Globus pallidus (tissue), 1 donor: ENCODE measurements at regions not wholly inside any gene's neighbourhood (a gene's known extent, or its start where the extent isn't known, plus 50 kb on each side); places are given as distances from the start of the nearest gene placed in this dataset.

ENCODE experiments used
- DNase-seq: peaks from one replicate; pipeline ENCODE4 v3.0.0-alpha.2; 2015; ENCODE audit warnings: low spot score

DNA sequence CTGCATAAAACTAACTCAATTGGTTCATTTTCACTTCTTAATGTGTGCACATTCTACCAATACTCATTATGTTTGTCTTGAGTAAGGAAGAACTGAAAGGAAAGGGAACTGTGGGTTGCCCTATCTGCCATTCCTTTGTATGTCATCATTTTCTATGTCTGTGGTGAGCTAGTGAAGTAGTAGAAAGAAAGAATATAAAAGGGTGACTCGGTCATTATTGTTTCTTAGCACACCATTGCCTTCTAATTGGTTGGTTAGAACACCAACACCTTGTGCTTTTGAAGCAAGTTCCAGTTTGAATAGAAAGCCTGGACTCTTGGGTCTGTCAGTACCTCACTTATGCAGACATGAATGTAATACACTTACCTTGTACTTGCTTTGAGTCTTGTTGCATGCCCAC lies 64.3 kb upstream of the MDFIC start:
- DNase-seq, result no peak

DNA sequence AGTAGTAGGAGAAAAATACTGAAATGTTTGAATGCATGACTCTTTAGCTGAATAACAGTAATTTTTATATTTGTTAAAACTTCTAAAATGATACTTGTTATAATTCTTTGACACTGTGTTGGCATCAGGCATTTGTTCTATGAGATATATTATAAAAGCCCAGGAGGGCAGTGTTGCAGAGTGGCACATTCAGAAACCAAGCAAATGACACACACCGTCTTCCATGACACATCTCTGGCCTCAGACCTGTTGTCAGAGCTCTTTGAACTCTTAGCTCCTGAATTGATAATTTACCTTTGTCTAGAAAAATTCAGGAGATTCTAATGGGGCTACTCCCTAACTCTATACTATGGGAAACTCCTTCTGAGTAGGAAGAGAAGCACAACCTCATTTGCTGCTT lies 62.4 kb upstream of the MDFIC start:
- DNase-seq, result no peak

DNA sequence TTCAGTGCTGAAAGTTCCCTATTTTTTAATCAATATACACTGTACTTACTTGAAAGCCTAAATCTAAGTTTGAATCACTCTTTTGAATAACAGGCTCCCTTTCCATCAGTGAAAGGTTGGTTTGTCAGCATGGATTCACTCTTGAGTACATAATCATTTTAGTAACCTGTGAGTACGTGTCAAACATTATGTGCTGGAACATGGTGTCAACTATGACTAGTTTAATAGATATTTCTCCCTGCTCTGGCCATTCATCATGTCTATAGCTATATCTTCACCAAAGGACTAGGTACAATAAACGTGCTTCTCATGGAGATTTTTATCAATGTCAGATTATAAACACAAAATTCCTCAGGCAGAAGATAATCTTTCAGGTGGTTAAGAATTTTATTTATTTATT lies 61.7 kb upstream of the MDFIC start:
- DNase-seq, result no peak

DNA sequence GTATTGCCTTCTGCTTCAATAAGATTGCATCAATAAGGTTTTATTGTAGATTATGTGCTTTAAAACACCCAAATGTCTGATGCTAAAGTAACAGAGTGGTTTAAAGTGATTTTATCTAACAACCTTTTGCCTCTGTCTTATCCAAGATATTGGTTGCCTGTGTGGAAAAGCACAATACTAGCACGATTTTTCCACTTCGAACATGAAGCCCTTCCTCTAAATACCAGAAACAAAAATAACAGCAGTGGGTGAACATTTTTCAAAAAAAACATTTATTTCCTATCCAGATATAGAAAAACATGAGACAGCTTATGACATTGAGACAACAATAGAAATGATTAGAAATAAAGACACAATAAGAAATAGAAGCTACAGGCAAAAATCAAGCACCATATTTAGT lies 59.5 kb upstream of the MDFIC start:
- DNase-seq, result no peak

DNA sequence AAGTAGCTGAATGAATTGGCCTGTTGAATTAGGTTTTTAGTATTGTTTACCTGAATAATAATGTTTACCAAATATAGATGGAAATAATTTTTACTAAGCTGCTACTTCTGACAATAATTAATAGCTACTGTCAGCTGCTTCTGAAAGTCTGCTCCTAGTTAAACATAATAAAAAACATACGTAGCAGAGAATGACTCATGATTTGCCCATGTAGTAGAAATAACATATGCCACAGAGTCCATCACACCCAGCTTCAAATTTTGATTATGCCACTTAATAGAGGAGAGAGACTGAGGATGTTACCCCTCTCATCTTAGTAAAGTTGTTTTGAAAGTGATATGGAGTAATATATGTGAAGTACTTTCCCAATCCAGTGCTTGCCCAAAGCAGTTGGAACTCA lies 57.6 kb upstream of the MDFIC start:
- DNase-seq, result no peak

GRCh38 chr7:114865564-114865963 lies 56.3 kb upstream of the MDFIC start:
- peak; percentile 3 for DNase-seq
